ENCODE measurements at regions not wholly inside any gene's neighbourhood (a gene's known extent, or its start where the extent isn't known, plus 50 kb on each side); places are given as distances from the start of the nearest gene placed in this dataset.

GRCh38 chr13:47638627-47639026 is 362.4 kb downstream of the SUCLA2 start:
- WGBS (ENCODE audit: low lambda C conversion rate), result 4% methylated on average over 1 of the region's 1 CpG

More at GRCh38 chr13:47638627-47639026, 362.4 kb downstream of the SUCLA2 start:
- intact Hi-C loops (cut with micrococcal nuclease; ENCODE audit: unreplicated experiment) (no loop called here), in situ Hi-C loops (cut with HindIII; ENCODE audit: extremely low pct_ligation_motif_present, low pct_unique_long_range_greater_than_20kb) (no loop called here)
- FAIRE-seq (no peak), ATAC-seq (no peak), DNase-seq (ENCODE audit: low spot score) (no peak)
- ChIA-PET CTCF (ENCODE audit: low intra/inter-chr PET ratio, low total read pairs) (no interaction called here), POLR2A (no interaction called here)
- H3K9me3 ChIP-seq (ENCODE audit: low read length), result no peaks in the 10 kb centered on the region
- H3K4me1 ChIP-seq (ENCODE audit: insufficient read depth, low read length), result no peaks in the 10 kb centered on the region
- no peaks in the 10 kb centered on the region for H3K36me3 ChIP-seq (replicated peaks in 1 of 2; ENCODE audit: control insufficient read depth in 1 of 2, insufficient read depth in 2 of 2, low read length in 2 of 2)
- H3K27ac ChIP-seq (ENCODE audit: extremely low read length, insufficient read depth, low read length), result no peak overlapping the region
- H3K4me3 ChIP-seq (replicated peaks in 1 of 3; ENCODE audit: insufficient read depth in 1 of 3, low read depth in 2 of 3, low read length in 3 of 3), result no peak overlapping the region
- BruUV-seq (replicated peaks), result no TSS peak
- H3K4me2 ChIP-seq (ENCODE audit: low read depth, low read length), result no peak overlapping the region
- no peaks in the 10 kb centered on the region for H3K27me3 ChIP-seq (ENCODE audit: control insufficient read depth in 1 of 2, insufficient read depth in 2 of 2, low read length in 2 of 2)
- no peak overlapping the region for H3K9ac ChIP-seq (ENCODE audit: insufficient read depth, low read depth, low read length)
- no peaks in the 10 kb centered on the region for H3K79me2 ChIP-seq (ENCODE audit: insufficient read depth, low read length)
- no peak overlapping the region for H2AFZ ChIP-seq (ENCODE audit: low read length)
- TF ChIP-seq TARDBP (CRISPR knock-in tag; IDR thresholded peaks at IDR 0.05) (no peak), HNRNPK (IDR thresholded peaks at IDR 0.05; ENCODE audit: low read depth, low read length, poor library complexity, severe bottlenecking) (peak; percentile 92), AHDC1 (CRISPR knock-in tag; IDR thresholded peaks at IDR 0.05; ENCODE audit: borderline replicate concordance) (no peak)
- no peaks in the 10 kb centered on the region for H4K20me1 ChIP-seq (ENCODE audit: insufficient read depth, low read length)

All from HepG2 (cell line).